ENCODE measurements at regions not wholly inside any gene's neighbourhood (a gene's known extent, or its start where the extent isn't known, plus 50 kb on each side); places are given as distances from the start of the nearest gene placed in this dataset.

DNA sequence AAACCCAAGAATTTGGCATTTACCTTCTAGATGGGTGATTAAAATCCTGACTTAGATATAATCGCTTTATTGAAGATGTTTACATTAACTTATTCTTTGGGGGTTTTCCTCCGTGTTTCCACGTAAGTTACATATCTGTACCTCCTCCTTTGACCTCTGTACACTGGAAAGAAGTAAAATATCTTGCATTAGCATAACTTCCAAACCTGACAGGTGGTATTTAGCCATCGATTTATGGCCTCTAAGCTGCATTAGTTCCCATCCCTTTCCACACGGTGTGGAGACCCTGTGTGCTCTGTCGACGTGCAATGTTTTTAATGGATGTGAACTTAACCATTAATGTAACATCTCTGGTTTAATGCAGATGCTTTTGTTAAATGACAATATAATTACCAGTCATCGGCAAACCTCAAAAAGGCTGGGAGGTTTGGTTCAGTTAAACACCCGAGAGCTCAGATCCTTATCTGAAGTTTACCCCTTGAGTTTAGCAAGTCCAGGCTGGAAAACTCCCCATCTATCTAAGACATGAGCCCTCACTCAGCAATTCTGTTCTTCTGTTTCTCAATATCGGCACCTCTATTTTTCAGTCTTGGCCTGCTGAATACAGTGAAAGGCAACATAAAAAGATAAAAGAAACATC lies 295.2 kb downstream of the GATA3 start:
- Histone ChIP-seq H4K20me1 (ENCODE audit: insufficient read depth) (no peaks in the 10 kb centered on the region), H3K79me2 (ENCODE audit: insufficient read depth) (no peaks in the 10 kb centered on the region), H3K9me2 (ENCODE audit: insufficient read depth) (no peaks in the 10 kb centered on the region), H3K4me3 (no peak overlapping the region), H2AFZ (no peak overlapping the region), H3K9me3 (ENCODE audit: low read depth) (no peaks in the 10 kb centered on the region), H3K36me3 (ENCODE audit: low read depth) (no peaks in the 10 kb centered on the region), H3K27ac (no peak overlapping the region), H3K4me2 (ENCODE audit: unreplicated experiment) (no peak overlapping the region), H3K9ac (no peak overlapping the region), H3F3A (ENCODE audit: insufficient read depth) (no peaks in the 10 kb centered on the region), H3K27me3 (replicated peaks; ENCODE audit: insufficient read depth) (no peaks in the 10 kb centered on the region), H3K4me1 (ENCODE audit: insufficient read depth) (no peaks in the 10 kb centered on the region)
- 19 to 20% methylated on average over 10 of the region's 10 CpGs for WGBS, 2 experiments (ENCODE audit: low coverage in 1 of 2, low lambda C conversion rate in 2 of 2, missing lambda C conversion rate in 2 of 2)
- no peak for TF ChIP-seq EZH2phosphoT487 (IDR thresholded peaks at IDR 0.05; ENCODE audit: insufficient read depth, low read depth)
- TF ChIP-seq EZH2 (IDR thresholded peaks at IDR 0.05; ENCODE audit: insufficient read depth, poor library complexity, severe bottlenecking): no peak
- in situ Hi-C loops (cut with MboI): no loop called here
- no peak for DNase-seq

GRCh38 chr10:8350250-8350967 lies 295.9 kb downstream of the GATA3 start:
- TF ChIP-seq EZH2 (IDR thresholded peaks at IDR 0.05; ENCODE audit: insufficient read depth, poor library complexity, severe bottlenecking) (no peak), EZH2phosphoT487 (IDR thresholded peaks at IDR 0.05; ENCODE audit: insufficient read depth, low read depth) (no peak)
- Histone ChIP-seq H3K9me2 (ENCODE audit: insufficient read depth) (no peaks in the 10 kb centered on the region), H3K27me3 (replicated peaks; ENCODE audit: insufficient read depth) (no peaks in the 10 kb centered on the region), H3K27ac (no peak overlapping the region), H3K79me2 (ENCODE audit: insufficient read depth) (no peaks in the 10 kb centered on the region), H3K36me3 (ENCODE audit: low read depth) (no peaks in the 10 kb centered on the region), H3K4me3 (no peak overlapping the region), H3K4me1 (ENCODE audit: insufficient read depth) (no peaks in the 10 kb centered on the region), H3F3A (ENCODE audit: insufficient read depth) (no peaks in the 10 kb centered on the region), H3K9ac (no peak overlapping the region), H3K9me3 (ENCODE audit: low read depth) (no peaks in the 10 kb centered on the region), H2AFZ (no peak overlapping the region), H3K4me2 (ENCODE audit: unreplicated experiment) (no peak overlapping the region), H4K20me1 (ENCODE audit: insufficient read depth) (no peaks in the 10 kb centered on the region)
- no peak for DNase-seq
- in situ Hi-C loops (cut with MboI): no loop called here
- WGBS, 2 experiments (ENCODE audit: low coverage in 1 of 2, low lambda C conversion rate in 2 of 2, missing lambda C conversion rate in 2 of 2): 13 to 17% methylated on average over 5 of the region's 5 CpGs

DNA sequence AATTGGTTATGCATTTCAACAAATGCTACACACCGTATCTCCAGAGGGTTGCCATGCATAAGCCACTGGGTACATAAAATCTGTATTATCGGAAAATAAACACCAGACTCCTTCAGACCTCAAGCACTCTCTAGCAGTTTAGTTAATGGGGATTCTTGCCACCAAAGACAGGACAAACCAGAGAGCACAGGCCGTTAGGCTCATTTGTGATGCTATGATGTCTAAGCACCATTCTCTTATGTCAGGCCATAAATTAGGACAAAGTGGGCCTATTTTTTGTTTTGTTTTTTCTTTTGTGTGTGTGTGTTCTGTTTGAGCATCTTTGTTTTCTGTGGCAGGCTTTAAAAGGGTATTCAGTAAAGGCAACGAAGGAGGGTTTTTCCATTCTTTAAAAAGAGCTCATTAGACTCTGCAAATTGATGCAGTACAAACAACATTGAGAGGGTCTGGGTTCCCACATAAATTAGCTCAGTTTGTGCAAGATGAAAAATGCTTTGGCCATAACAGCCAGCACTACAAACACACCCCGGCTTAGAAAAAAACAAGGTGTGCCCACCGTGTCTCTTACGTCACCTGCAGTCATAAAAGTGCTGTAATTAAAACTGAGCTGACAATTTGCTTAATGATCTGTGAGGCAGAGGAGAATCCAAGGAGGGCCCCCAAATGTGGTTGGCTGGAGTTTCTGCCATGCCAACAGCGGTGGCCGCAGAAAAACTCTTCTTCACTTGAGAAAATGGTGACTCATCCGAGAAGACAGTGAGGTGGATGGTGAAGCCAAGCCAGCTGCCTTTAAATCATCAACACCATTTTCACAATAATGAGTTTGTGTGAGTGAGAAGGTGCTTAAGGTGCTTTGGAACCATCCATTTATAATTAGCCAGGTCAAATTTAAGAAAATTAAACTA lies 297.9 kb downstream of the GATA3 start:
- no peak for DNase-seq
- TF ChIP-seq EZH2 (IDR thresholded peaks at IDR 0.05; ENCODE audit: insufficient read depth, poor library complexity, severe bottlenecking): no peak
- TF ChIP-seq EZH2phosphoT487 (IDR thresholded peaks at IDR 0.05; ENCODE audit: insufficient read depth, low read depth): no peak
- in situ Hi-C loops (cut with MboI): no loop called here
- no peak overlapping the region for H2AFZ ChIP-seq
- H3K9me2 ChIP-seq (ENCODE audit: insufficient read depth): no peaks in the 10 kb centered on the region
- H3K27me3 ChIP-seq (replicated peaks; ENCODE audit: insufficient read depth): no peaks in the 10 kb centered on the region
- 45% methylated on average over 10 of the region's 10 CpGs for WGBS, 2 experiments (ENCODE audit: low coverage in 1 of 2, low lambda C conversion rate in 2 of 2, missing lambda C conversion rate in 2 of 2)
- no peak overlapping the region for H3K9ac ChIP-seq
- H3K4me1 ChIP-seq (ENCODE audit: insufficient read depth): no peaks in the 10 kb centered on the region
- no peaks in the 10 kb centered on the region for H3K79me2 ChIP-seq (ENCODE audit: insufficient read depth)
- no peak overlapping the region for H3K4me2 ChIP-seq (ENCODE audit: unreplicated experiment)
- no peaks in the 10 kb centered on the region for H3K36me3 ChIP-seq (ENCODE audit: low read depth)
- H3K4me3 ChIP-seq: no peak overlapping the region
- no peak overlapping the region for H3K27ac ChIP-seq
- H3K9me3 ChIP-seq (ENCODE audit: low read depth): no peaks in the 10 kb centered on the region
- H3F3A ChIP-seq (ENCODE audit: insufficient read depth): no peaks in the 10 kb centered on the region
- H4K20me1 ChIP-seq (ENCODE audit: insufficient read depth): no peaks in the 10 kb centered on the region

DNA sequence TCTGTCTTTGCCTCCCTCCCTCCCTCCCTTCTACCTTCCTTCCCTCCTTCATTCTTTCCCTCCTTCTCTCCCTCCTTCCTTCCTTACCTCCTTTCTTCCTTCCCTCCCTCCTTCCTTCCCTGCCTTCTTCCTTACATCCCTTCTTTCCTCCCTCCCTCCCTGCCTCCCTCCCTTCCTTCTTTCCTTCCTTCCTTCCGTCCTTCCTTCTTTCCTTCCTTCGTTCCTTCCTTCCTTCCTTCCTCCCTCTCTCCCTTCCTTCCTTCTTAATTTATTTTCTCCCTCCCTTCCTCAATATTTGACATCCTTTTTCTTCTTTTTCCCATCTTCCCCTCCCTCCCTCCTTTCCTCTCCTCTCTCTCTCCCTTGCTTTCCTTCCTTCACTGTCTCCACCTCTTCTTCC lies 301.8 kb downstream of the GATA3 start:
- Histone ChIP-seq H3K9me3 (ENCODE audit: low read depth) (no peaks in the 10 kb centered on the region), H3F3A (ENCODE audit: insufficient read depth) (no peaks in the 10 kb centered on the region), H3K27ac (no peak overlapping the region), H3K9me2 (ENCODE audit: insufficient read depth) (no peaks in the 10 kb centered on the region), H3K79me2 (ENCODE audit: insufficient read depth) (no peaks in the 10 kb centered on the region), H3K27me3 (replicated peaks; ENCODE audit: insufficient read depth) (no peaks in the 10 kb centered on the region), H2AFZ (no peak overlapping the region), H3K4me2 (ENCODE audit: unreplicated experiment) (no peak overlapping the region), H4K20me1 (ENCODE audit: insufficient read depth) (no peaks in the 10 kb centered on the region), H3K4me1 (ENCODE audit: insufficient read depth) (no peaks in the 10 kb centered on the region), H3K36me3 (ENCODE audit: low read depth) (no peaks in the 10 kb centered on the region), H3K4me3 (no peak overlapping the region), H3K9ac (no peak overlapping the region)
- 31 to 90% methylated on average over 2 of the region's 2 CpGs for WGBS, 2 experiments (ENCODE audit: low coverage in 1 of 2, low lambda C conversion rate in 2 of 2, missing lambda C conversion rate in 2 of 2)
- no peak for TF ChIP-seq EZH2 (IDR thresholded peaks at IDR 0.05; ENCODE audit: insufficient read depth, poor library complexity, severe bottlenecking)
- DNase-seq: no peak
- in situ Hi-C loops (cut with MboI): no loop called here
